Body of pancreas (tissue), 4 donors: ENCODE measurements at regions not wholly inside any gene's neighbourhood (a gene's known extent, or its start where the extent isn't known, plus 50 kb on each side); places are given as distances from the start of the nearest gene placed in this dataset.

ENCODE experiments used
- POLR2A ChIP-seq, 3 donors: fragments of 450-650 bp; IDR thresholded peaks; one replicate each; pipeline ENCODE4 v1.6.1; 2016; ENCODE audit warnings: antibody characterized with exemption in 3 of 3, mild to moderate bottlenecking in 2 of 3
- TF ChIP-seq, protein P1 (sequence below), 7 experiments: fragments of 450-650 bp in 4 of 7; fragments of 200-600 bp in 3 of 7; sonication (generic) in 3 of 7; IDR thresholded peaks; one replicate each; pipeline ENCODE4 v1.5.1; 2016 to 2019; ENCODE audit warnings: antibody characterized with exemption in 7 of 7

DNA sequence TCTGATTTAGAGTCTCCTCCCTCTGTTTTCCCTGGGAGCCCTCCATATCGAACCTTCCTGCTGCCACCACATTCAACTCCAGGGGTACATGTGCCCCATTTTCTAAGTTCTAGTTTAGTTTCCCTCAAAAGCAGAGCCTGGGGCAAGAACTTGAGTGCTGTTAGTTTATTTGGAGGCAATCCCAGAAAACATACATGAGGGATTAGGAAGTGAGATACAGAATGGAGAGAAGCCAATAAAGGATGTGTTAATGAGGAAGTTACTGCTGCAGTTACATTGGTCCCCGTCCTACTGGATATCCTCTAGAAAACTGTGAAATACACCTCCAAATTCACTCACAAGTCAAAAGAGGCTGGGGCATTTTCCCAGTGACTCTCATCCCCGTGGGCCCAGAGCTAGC is 159.4 kb upstream of the SMARCA2 start:
- no peak for TF ChIP-seq POLR2A (IDR thresholded peaks at IDR 0.05)
- TF ChIP-seq, protein P1, sequence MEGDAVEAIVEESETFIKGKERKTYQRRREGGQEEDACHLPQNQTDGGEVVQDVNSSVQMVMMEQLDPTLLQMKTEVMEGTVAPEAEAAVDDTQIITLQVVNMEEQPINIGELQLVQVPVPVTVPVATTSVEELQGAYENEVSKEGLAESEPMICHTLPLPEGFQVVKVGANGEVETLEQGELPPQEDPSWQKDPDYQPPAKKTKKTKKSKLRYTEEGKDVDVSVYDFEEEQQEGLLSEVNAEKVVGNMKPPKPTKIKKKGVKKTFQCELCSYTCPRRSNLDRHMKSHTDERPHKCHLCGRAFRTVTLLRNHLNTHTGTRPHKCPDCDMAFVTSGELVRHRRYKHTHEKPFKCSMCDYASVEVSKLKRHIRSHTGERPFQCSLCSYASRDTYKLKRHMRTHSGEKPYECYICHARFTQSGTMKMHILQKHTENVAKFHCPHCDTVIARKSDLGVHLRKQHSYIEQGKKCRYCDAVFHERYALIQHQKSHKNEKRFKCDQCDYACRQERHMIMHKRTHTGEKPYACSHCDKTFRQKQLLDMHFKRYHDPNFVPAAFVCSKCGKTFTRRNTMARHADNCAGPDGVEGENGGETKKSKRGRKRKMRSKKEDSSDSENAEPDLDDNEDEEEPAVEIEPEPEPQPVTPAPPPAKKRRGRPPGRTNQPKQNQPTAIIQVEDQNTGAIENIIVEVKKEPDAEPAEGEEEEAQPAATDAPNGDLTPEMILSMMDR (IDR thresholded peaks at IDR 0.05) = no peak
